Common myeloid progenitor, CD34-positive (primary cell): ENCODE measurements at regions not wholly inside any gene's neighbourhood (a gene's known extent, or its start where the extent isn't known, plus 50 kb on each side); places are given as distances from the start of the nearest gene placed in this dataset.
"Not testable (repeated sequence)": the region's sequence is repeated elsewhere in the genome, so short reads cannot be mapped to it uniquely, and the experiment has no call there.

Experiments
- CTCF ChIA-PET: fragments of 350-600 bp; sonication (Branson Sonifier 250); formaldehyde crosslinking; loops from one replicate; lab custom pipeline; 2021; ENCODE audit warnings: antibody characterized with exemption; lab: Charles Lee
- POLR2A ChIA-PET: fragments of 350-600 bp; sonication (Branson Sonifier 250); formaldehyde crosslinking; loops from one replicate; lab custom pipeline; 2021; ENCODE audit warnings: antibody characterized with exemption; lab: Charles Lee
- DNase-seq, 3 donors: peaks; one replicate each; pipeline versions ENCODE4 v3.0.0 to v3.0.0-alpha.2; 2013
- H3K27ac ChIP-seq, 2 experiments: 1 replicate in 1 of 2; 2 replicates in 1 of 2; pipeline ENCODE4 v1.7.0; 2013; ENCODE audit warnings: inconsistent platforms in 2 of 2, low read length in 2 of 2, mild to moderate bottlenecking in 2 of 2, low read depth in 1 of 2, moderate library complexity in 1 of 2; ENCODE audit not compliant: severe bottlenecking in 2 of 2, insufficient read depth in 1 of 2, poor library complexity in 1 of 2
- H3K27me3 ChIP-seq, 5 experiments: replicated peaks in 2 of 5; 1 replicate in 3 of 5; 2 replicates in 2 of 5; pipeline versions ENCODE4 v1.6.1 to v1.7.0; 2013; ENCODE audit warnings: low read length in 4 of 5, mild to moderate bottlenecking in 2 of 5, moderate library complexity in 2 of 5, inconsistent platforms in 1 of 5; ENCODE audit not compliant: insufficient read depth in 5 of 5, control insufficient read depth in 4 of 5
- H3K36me3 ChIP-seq, 4 experiments: 1 replicate in 2 of 4; 2 replicates in 2 of 4; pipeline versions ENCODE4 v1.6.1 to v1.7.0; 2013; ENCODE audit warnings: low read length in 3 of 4, control low read depth in 1 of 4, mild to moderate bottlenecking in 1 of 4; ENCODE audit not compliant: control insufficient read depth in 4 of 4, insufficient read depth in 4 of 4
- H3K4me1 ChIP-seq, 4 experiments: 1 replicate in 3 of 4; 2 replicates in 1 of 4; pipeline versions ENCODE4 v1.6.1 to v1.7.1; 2013; ENCODE audit warnings: low read length in 3 of 4, mild to moderate bottlenecking in 3 of 4, control low read depth in 1 of 4, inconsistent platforms in 1 of 4, moderate library complexity in 1 of 4; ENCODE audit not compliant: control insufficient read depth in 4 of 4, insufficient read depth in 4 of 4; ENCODE audit errors: control extremely low read depth in 1 of 4
- H3K4me3 ChIP-seq, 7 experiments: 1 replicate in 4 of 7; 2 replicates in 3 of 7; pipeline versions ENCODE4 v1.5.1 to v1.7.0; 2013; ENCODE audit warnings: mild to moderate bottlenecking in 7 of 7, low read length in 6 of 7, moderate library complexity in 6 of 7, inconsistent platforms in 2 of 7, low read depth in 2 of 7, control low read depth in 1 of 7; ENCODE audit not compliant: insufficient read depth in 4 of 7, control insufficient read depth in 1 of 7; ENCODE audit errors: extremely low read depth in 1 of 7
- H3K9me3 ChIP-seq, 5 experiments: 1 replicate in 4 of 5; 2 replicates in 1 of 5; pipeline versions ENCODE4 v1.6.1 to v1.7.1; 2013; ENCODE audit warnings: low read length in 4 of 5, mild to moderate bottlenecking in 2 of 5, inconsistent platforms in 1 of 5, low read depth in 1 of 5, moderate library complexity in 1 of 5; ENCODE audit not compliant: control insufficient read depth in 4 of 5, insufficient read depth in 2 of 5; ENCODE audit errors: control extremely low read depth in 1 of 5
- WGBS: methylation state at CpG from one replicate; pipeline ENCODE4 v1.1.5; 2013; ENCODE audit not compliant: insufficient coverage; 5-methylcytosine and 5-hydroxymethylcytosine counted together

DNA sequence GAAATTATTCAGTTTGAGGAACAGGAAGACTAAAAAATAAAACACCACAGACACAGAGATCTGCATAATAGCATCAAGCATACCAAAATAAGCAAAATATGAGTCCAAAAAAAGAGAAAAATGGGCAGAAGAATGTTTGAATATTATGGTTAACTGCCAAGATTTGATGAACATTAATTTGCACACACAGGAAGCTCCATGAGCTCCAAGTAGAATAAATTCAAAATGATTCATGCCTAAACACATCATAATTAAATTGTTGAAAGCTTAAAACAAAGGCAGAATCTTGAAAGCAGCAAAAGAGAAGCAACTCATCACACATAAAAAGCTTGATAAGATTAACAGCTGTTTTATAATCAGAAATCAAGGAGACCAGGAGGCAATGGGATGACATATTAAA, 156.6 kb upstream of the ARSJ start:
- ChIA-PET CTCF (no interaction called here), POLR2A (no interaction called here)

DNA sequence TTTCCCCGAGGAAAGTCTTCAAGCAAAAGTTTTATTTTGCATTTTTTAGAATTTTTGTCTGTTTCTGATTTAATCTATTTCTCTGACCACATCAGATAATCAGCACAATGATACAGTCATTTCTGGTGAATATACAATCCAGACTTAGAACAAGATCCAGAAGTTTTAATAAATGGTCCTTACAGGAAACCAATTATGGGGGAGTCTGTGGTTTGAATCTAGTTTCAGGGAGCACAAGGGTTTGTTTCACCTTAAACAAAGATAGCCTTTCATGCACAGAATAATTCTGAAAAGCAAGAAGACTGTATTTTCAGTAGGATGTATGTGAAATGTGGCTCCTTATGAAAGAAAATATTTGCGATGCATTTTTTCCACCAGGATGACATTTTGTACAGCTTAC, 158.5 kb upstream of the ARSJ start:
- CTCF ChIA-PET, result no interaction called here
- no peak overlapping the region for H3K27ac ChIP-seq
- no peak for DNase-seq
- H3K36me3 ChIP-seq, result no peaks in the 10 kb centered on the region
- POLR2A ChIA-PET, result no interaction called here
- H3K4me3 ChIP-seq, result no peak overlapping the region
- H3K4me1 ChIP-seq, result no peaks in the 10 kb centered on the region
- no peaks in the 10 kb centered on the region for H3K9me3 ChIP-seq
- WGBS, result no CpG with 5 or more reads among the region's 2 CpGs
- H3K27me3 ChIP-seq, result no peaks in the 10 kb centered on the region

More for the DNA sequence above, 156.6 kb upstream of the ARSJ start:
- Histone ChIP-seq H3K9me3 (peaks cover 0 to 3% (median 0%) of the 10 kb centered on the region in 5 experiments), H3K27me3 (no peaks in the 10 kb centered on the region), H3K4me1 (no peaks in the 10 kb centered on the region), H3K36me3 (no peaks in the 10 kb centered on the region), H3K4me3 (no peak overlapping the region), H3K27ac (no peak overlapping the region)
- peak in 1 of 3 donors; percentile 8 for DNase-seq

DNA sequence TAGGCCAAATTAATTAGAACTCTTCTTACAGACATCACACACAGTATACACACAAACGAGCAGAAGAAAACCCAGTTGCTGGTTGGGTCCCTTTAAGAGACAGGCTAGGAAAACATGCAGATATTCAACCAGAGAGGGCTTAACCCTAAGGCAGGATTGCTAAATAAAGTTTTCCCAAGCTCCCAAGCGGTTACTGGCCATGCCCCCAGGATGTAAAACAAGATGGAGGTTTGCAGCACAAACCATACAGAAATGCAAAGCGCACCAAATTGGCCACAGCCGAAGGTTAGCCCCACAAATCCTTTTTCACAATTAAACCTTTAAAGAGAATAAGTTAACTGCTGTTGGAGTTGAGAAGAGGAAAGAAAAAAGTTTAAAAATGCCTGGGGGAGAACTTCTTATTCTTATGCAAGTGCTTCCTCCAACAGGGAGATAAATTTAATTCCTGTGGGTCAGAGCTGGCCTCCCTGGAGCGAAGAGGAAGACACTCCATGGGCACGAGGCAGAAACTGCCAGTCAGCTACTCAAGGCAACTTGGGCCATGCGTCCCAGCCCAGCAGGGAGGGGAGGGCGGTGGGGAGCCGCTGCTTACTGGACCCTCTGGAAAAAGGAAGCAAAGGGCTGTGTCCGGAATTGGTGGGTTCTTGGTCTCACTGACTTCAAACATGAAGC, 167.6 kb upstream of the ARSJ start:
- ChIA-PET CTCF (no interaction called here), POLR2A (interaction anchor here (0.5 kb wide), 1 partner anchor 12 kb away, joined by 3 read pairs; no protein-coding TSS in a partner anchor)
- 41% methylated on average over 6 of the region's 10 CpGs for WGBS
- Histone ChIP-seq H3K4me1 (peaks cover 0 to 9% (median 6%) of the 10 kb centered on the region in 4 experiments), H3K27me3 (no peaks in the 10 kb centered on the region), H3K27ac (no peak overlapping the region), H3K9me3 (no peaks in the 10 kb centered on the region), H3K4me3 (peak overlapping the region in 5 of 7 experiments; percentile 28 to 66 (median 32)), H3K36me3 (no peaks in the 10 kb centered on the region)
- DNase-seq, result peak in 2 of 3 donors; percentile 3 to 18

DNA sequence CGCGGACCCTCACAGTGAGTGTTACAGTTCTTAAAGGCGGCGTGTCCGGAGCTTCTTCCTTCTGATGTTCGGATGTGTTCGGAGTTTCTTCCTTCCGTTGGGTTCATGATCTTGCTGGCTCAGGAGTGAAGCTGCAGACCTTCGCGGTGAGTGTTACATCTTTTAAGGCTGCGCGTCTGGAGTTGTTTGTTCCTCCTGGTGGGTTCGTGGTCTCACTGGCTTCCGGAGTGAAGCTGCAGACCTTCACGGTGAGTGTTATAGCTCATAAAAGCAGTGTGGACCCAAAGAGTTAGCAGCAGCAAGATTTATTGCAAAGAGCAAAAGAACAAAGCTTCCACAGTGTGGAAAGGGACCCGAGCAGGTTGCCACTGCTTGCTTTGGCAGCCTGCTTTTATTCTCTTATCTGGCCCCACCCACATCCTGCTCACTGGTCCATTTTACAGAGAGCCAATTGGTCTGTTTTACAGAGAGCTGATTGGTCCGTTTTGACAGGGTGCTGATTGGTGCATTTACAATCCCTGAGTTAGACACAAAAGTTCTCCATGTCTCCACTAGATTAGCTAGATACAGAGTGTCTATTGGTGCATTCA, 168.3 kb upstream of the ARSJ start:
- H3K9me3 ChIP-seq, H3K36me3 ChIP-seq, H3K27ac ChIP-seq, CTCF ChIA-PET, POLR2A ChIA-PET, H3K4me1 ChIP-seq, H3K27me3 ChIP-seq: not testable (repeated sequence)
- peak; percentile 21 to 88 (median 72) for DNase-seq
- H3K4me3 ChIP-seq, result peak overlapping the region in 5 of 7 experiments; percentile 32 to 66 (median 33)
- WGBS, result 31% methylated on average over 15 of the region's 17 CpGs

DNA sequence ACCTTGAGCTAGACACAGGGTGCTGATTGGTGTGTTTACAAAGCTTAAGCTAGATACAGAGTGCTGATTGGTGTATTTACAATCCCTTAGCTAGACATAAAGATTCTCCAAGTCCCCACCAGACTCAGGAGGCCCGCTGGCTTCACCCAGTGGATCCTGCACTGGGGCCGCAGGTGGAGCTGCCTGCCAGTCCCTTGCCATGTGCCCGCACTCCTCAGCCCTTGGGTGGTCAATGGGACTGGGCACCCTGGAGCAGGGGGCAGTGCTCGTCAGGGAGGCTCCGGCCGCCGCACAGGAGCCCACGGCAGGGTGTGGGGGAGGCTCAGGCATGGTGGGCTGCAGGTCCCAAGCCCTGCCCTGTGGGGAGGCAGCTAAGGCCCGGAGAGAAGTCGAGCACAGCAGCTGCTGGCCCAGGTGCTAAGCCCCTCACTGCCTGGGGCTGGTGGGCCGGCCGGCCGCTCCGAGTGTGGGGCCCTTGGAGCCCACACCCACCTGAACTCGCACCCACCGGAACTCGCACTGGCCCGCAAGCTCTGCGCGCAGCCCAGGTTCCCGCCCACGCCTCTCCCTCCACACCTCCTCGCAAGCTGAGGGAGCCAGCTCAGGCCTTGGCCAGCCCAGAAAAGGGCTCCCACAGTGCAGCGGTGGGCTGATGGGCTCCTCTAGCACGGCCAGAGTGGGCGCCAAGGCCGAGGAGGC, 169.1 kb upstream of the ARSJ start:
- H3K36me3 ChIP-seq, H3K4me3 ChIP-seq, DNase-seq, POLR2A ChIA-PET, CTCF ChIA-PET, H3K27ac ChIP-seq, H3K9me3 ChIP-seq, H3K4me1 ChIP-seq, H3K27me3 ChIP-seq: not testable (repeated sequence)
- WGBS, result 96% methylated on average over 16 of the region's 27 CpGs

DNA sequence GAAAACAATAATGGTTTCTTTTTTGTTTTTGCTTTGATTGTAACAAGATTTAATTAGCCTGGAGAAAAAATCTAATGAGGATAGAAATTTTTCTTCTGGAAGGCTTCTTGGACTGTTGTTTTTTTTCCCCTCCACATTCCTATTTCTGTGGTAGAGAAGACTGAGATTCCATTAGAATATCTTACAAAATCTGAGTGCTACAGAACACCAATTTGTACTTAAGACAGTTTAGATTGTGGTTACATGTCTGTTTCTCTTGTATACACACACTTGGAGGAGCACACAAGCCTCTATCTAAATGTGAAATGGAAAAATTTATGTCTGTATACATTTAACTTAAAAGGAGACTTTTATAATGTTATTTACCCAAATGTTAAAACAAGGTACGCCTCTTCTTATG, 176.9 kb upstream of the ARSJ start:
- H3K27me3 ChIP-seq, result no peaks in the 10 kb centered on the region
- POLR2A ChIA-PET, result interaction anchor here (0.6 kb wide), 1 partner anchor 209 kb away, joined by 3 read pairs; no protein-coding TSS in a partner anchor
- DNase-seq, result no peak
- CTCF ChIA-PET, result no interaction called here
- H3K4me3 ChIP-seq, result no peak overlapping the region
- H3K4me1 ChIP-seq, result no peaks in the 10 kb centered on the region
- no CpG with 5 or more reads among the region's 1 CpG for WGBS
- H3K36me3 ChIP-seq, result no peaks in the 10 kb centered on the region
- no peaks in the 10 kb centered on the region for H3K9me3 ChIP-seq
- H3K27ac ChIP-seq, result no peak overlapping the region

DNA sequence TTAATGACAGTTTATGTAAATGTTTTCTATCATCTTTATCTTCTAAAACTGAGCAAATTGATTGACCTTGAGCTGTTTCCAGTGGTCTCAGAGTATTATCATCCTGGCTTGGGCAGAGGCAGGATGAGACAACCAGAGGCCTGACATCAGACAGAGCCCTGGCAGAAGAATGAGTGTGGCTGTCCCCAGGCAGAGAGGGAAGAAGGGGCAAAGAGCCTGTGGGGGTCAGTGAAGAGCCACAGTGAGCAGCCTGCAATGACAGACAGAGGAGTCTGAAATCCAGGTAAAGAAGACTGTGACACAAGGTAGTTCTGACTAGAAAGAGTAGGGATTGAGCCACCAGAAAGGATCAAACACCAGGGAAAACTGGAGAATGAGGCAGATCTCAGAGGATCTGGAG, 182.4 kb upstream of the ARSJ start:
- Histone ChIP-seq H3K27ac (no peak overlapping the region), H3K27me3 (no peaks in the 10 kb centered on the region), H3K9me3 (no peaks in the 10 kb centered on the region), H3K36me3 (no peaks in the 10 kb centered on the region), H3K4me1 (no peaks in the 10 kb centered on the region), H3K4me3 (no peak overlapping the region)
- CTCF ChIA-PET, result no interaction called here
- no peak for DNase-seq
- POLR2A ChIA-PET, result no interaction called here
